Thyroid gland (tissue), 4 donors: ENCODE measurements at regions not wholly inside any gene's neighbourhood (a gene's known extent, or its start where the extent isn't known, plus 50 kb on each side); places are given as distances from the start of the nearest gene placed in this dataset.

Experiments
- CTCF ChIP-seq, 6 experiments: fragments of 200-600 bp in 3 of 6; fragments of 450-650 bp in 3 of 6; sonication (generic) in 3 of 6; IDR thresholded peaks; one replicate each; pipeline ENCODE4 v1.5.1; 2016 to 2019; ENCODE audit warnings: antibody characterized with exemption in 6 of 6, mild to moderate bottlenecking in 2 of 6, inconsistent platforms in 1 of 6, moderate library complexity in 1 of 6
- POLR2A ChIP-seq, 2 donors: fragments of 450-650 bp; IDR thresholded peaks; one replicate each; pipeline ENCODE4 v1.6.1; 2017; ENCODE audit warnings: antibody characterized with exemption in 2 of 2, mild to moderate bottlenecking in 2 of 2, moderate library complexity in 1 of 2

GRCh38 chr6:14388371-14388770, 270.8 kb downstream of the CD83 start:
- TF ChIP-seq CTCF (IDR thresholded peaks at IDR 0.05) (no peak), POLR2A (IDR thresholded peaks at IDR 0.05) (no peak)
